ENCODE measurements at regions not wholly inside any gene's neighbourhood (a gene's known extent, or its start where the extent isn't known, plus 50 kb on each side); places are given as distances from the start of the nearest gene placed in this dataset.

DNA sequence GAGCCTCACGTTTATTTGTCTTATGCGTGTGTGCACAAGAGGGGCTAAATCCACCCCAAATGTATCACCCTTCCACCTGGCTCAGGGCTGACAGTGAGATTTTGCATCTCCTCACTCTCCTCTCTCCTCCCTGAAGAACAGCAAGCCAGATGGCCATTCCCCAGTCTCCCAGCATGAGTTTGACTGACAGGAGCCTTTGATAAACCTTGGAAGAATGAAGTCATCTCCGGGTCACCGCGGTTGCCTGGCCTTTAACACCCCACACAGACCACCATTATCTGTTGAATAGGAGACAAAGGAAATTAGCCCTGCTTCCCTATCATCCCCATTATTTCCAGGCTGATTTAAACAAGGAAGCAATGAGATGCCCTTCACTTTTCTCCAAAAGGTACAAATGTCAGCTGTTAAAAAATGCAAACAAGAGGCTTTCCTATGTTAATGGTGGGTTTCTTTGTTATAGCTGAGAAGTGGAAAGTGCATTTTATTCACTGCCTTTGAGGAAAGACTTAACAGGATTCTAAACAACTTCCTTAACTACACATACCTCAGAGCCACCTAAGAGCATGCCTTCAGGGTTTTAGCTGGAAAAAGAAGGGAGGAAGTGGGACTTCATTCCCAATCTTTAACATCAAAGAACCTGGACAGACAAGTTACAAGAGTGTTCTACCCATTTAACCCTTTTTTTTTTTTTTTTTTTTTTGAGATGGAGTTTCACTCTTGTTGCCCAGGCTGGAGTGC lies 524.8 kb upstream of the ID4 start:
- H3K27ac ChIP-seq: no peak overlapping the region
- no peak for TF ChIP-seq CTCF (IDR thresholded peaks at IDR 0.05)
- H3K4me1 ChIP-seq (ENCODE audit: control insufficient read depth in 1 of 2, insufficient read depth in 1 of 2, low read depth in 1 of 2, low read length in 1 of 2): no peaks in the 10 kb centered on the region
- no peaks in the 10 kb centered on the region for H3K36me3 ChIP-seq
- no peaks in the 10 kb centered on the region for H3K9me3 ChIP-seq
- H3K4me3 ChIP-seq (ENCODE audit: low read depth in 1 of 2, low read length in 1 of 2): no peak overlapping the region
- H3K27me3 ChIP-seq: no peaks in the 10 kb centered on the region

- Histone ChIP-seq H3K9me3 (no peaks in the 10 kb centered on the region), H3K36me3 (no peaks in the 10 kb centered on the region), H3K27me3 (no peaks in the 10 kb centered on the region), H3K27ac (no peak overlapping the region), H3K4me3 (ENCODE audit: low read depth in 1 of 2, low read length in 1 of 2) (no peak overlapping the region), H3K4me1 (ENCODE audit: control insufficient read depth in 1 of 2, insufficient read depth in 1 of 2, low read depth in 1 of 2, low read length in 1 of 2) (no peaks in the 10 kb centered on the region)
- TF ChIP-seq CTCF (IDR thresholded peaks at IDR 0.05): no peak
Observed at GRCh38 chr6:19317431-19317986, 519.7 kb upstream of the ID4 start.

DNA sequence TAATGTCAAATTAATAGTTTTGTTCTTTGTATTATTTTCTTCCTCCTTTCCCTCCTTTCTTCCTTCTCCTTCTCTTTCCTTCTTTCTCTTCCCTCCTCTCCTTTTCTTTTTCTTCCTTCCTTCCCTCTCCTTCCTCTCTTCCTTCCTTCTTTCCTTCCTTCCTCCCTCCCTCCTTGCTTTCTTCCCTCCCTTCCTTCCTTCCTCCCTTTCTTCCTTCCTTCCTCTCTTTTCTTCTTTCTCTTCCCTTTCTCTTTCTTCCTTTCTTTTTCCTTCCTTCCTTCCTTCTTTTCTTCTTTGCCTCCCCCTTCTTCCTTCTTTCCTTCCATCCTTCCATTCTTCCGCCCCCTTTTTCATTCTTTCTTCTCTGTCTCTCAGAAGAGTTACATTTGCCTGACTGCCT lies 518.2 kb upstream of the ID4 start:
- H3K27ac ChIP-seq: no peak overlapping the region
- no peaks in the 10 kb centered on the region for H3K36me3 ChIP-seq
- TF ChIP-seq CTCF (IDR thresholded peaks at IDR 0.05): no peak
- H3K4me1 ChIP-seq (ENCODE audit: control insufficient read depth in 1 of 2, insufficient read depth in 1 of 2, low read depth in 1 of 2, low read length in 1 of 2): no peaks in the 10 kb centered on the region
- no peaks in the 10 kb centered on the region for H3K9me3 ChIP-seq
- H3K4me3 ChIP-seq (ENCODE audit: low read depth in 1 of 2, low read length in 1 of 2): no peak overlapping the region
- no peaks in the 10 kb centered on the region for H3K27me3 ChIP-seq

- no peak for TF ChIP-seq CTCF (IDR thresholded peaks at IDR 0.05)
- no peak overlapping the region for H3K4me3 ChIP-seq (ENCODE audit: low read depth in 1 of 2, low read length in 1 of 2)
- H3K4me1 ChIP-seq (ENCODE audit: control insufficient read depth in 1 of 2, insufficient read depth in 1 of 2, low read depth in 1 of 2, low read length in 1 of 2): no peaks in the 10 kb centered on the region
- no peaks in the 10 kb centered on the region for H3K36me3 ChIP-seq
- no peaks in the 10 kb centered on the region for H3K27me3 ChIP-seq
- no peaks in the 10 kb centered on the region for H3K9me3 ChIP-seq
- no peak overlapping the region for H3K27ac ChIP-seq
Observed at GRCh38 chr6:19320111-19320581, 517.0 kb upstream of the ID4 start.

- Histone ChIP-seq H3K27ac (no peak overlapping the region), H3K9me3 (no peaks in the 10 kb centered on the region), H3K27me3 (no peaks in the 10 kb centered on the region), H3K36me3 (no peaks in the 10 kb centered on the region), H3K4me1 (ENCODE audit: control insufficient read depth in 1 of 2, insufficient read depth in 1 of 2, low read depth in 1 of 2, low read length in 1 of 2) (no peaks in the 10 kb centered on the region), H3K4me3 (ENCODE audit: low read depth in 1 of 2, low read length in 1 of 2) (no peak overlapping the region)
- TF ChIP-seq CTCF (IDR thresholded peaks at IDR 0.05): no peak
Observed at GRCh38 chr6:19322691-19323485, 514.3 kb upstream of the ID4 start.
